GM23248 (cell line): ENCODE measurements at regions not wholly inside any gene's neighbourhood (a gene's known extent, or its start where the extent isn't known, plus 50 kb on each side); places are given as distances from the start of the nearest gene placed in this dataset.

ENCODE experiments used
- DNase-seq: peaks from one replicate; pipeline ENCODE4 v3.0.0-alpha.2; 2015
- H2AFZ ChIP-seq: fragments of 200-600 bp; sonication (generic); 2 replicates; pipeline ENCODE4 v1.6.1; 2016; ENCODE audit warnings: antibody characterized with exemption
- H3F3A ChIP-seq: fragments of 200-600 bp; sonication (generic); 2 replicates; pipeline ENCODE4 v1.6.1; 2016; ENCODE audit warnings: mild to moderate bottlenecking, antibody characterized with exemption, mixed run types; ENCODE audit not compliant: insufficient read depth
- H3K27ac ChIP-seq: fragments of 200-600 bp; sonication (generic); 2 replicates; pipeline ENCODE4 v1.5.1; 2016; ENCODE audit warnings: mild to moderate bottlenecking
- H3K27me3 ChIP-seq: fragments of 200-600 bp; sonication (generic); replicated peaks from 2 replicates; pipeline ENCODE4 v1.6.1; 2016; ENCODE audit warnings: mild to moderate bottlenecking; ENCODE audit not compliant: insufficient read depth
- H3K36me3 ChIP-seq: fragments of 200-600 bp; sonication (generic); 2 replicates; pipeline ENCODE4 v1.6.1; 2016; ENCODE audit warnings: low read depth, mild to moderate bottlenecking
- H3K4me1 ChIP-seq: fragments of 200-600 bp; sonication (generic); 2 replicates; pipeline ENCODE4 v1.6.1; 2016; ENCODE audit warnings: mild to moderate bottlenecking; ENCODE audit not compliant: insufficient read depth
- H3K4me2 ChIP-seq: fragments of 200-600 bp; sonication (generic); one replicate; pipeline ENCODE4 v1.6.1; 2016; ENCODE audit warnings: mild to moderate bottlenecking; ENCODE audit not compliant: unreplicated experiment
- H3K4me3 ChIP-seq: fragments of 200-600 bp; sonication (generic); 2 replicates; pipeline ENCODE4 v1.5.1; 2016; ENCODE audit warnings: mild to moderate bottlenecking
- H3K79me2 ChIP-seq: fragments of 200-600 bp; sonication (generic); 2 replicates; pipeline ENCODE4 v1.6.1; 2016; ENCODE audit warnings: mild to moderate bottlenecking; ENCODE audit not compliant: insufficient read depth
- H3K9ac ChIP-seq: fragments of 200-600 bp; sonication (generic); 2 replicates; pipeline ENCODE4 v1.6.1; 2016; ENCODE audit warnings: mild to moderate bottlenecking
- H3K9me2 ChIP-seq: fragments of 200-600 bp; sonication (generic); 2 replicates; pipeline ENCODE4 v1.6.1; 2016; ENCODE audit warnings: mixed run types, mild to moderate bottlenecking, moderate library complexity; ENCODE audit not compliant: insufficient read depth
- H3K9me3 ChIP-seq: fragments of 200-600 bp; sonication (generic); one replicate; pipeline ENCODE4 v1.6.1; 2017; ENCODE audit warnings: low read depth
- H4K20me1 ChIP-seq: fragments of 200-600 bp; sonication (generic); 2 replicates; pipeline ENCODE4 v1.6.0; 2016; ENCODE audit not compliant: insufficient read depth
- EZH2 ChIP-seq: fragments of 200-600 bp; sonication (generic); IDR thresholded peaks from 2 replicates; pipeline ENCODE4 v1.6.1; 2018; ENCODE audit warnings: antibody characterized with exemption, mild to moderate bottlenecking; ENCODE audit not compliant: insufficient read depth, poor library complexity, severe bottlenecking
- EZH2phosphoT487 ChIP-seq: fragments of 200-600 bp; sonication (generic); IDR thresholded peaks from 2 replicates; pipeline ENCODE4 v1.6.1; 2018; ENCODE audit warnings: antibody characterized with exemption, moderate library complexity, mild to moderate bottlenecking, low read depth; ENCODE audit not compliant: insufficient read depth
- WGBS, 2 experiments: methylation state at CpG; one replicate each; pipeline ENCODE4 v1.1.6; 2015 to 2017; ENCODE audit warnings: low lambda C conversion rate in 2 of 2, low coverage in 1 of 2; ENCODE audit errors: missing lambda C conversion rate in 2 of 2; 5-methylcytosine and 5-hydroxymethylcytosine counted together
- in situ Hi-C: fragments of 300-500 bp; cut with MboI; formaldehyde crosslinking; loops from 2 replicates; pipeline ENCODE4 v1.15.0; 2020

DNA sequence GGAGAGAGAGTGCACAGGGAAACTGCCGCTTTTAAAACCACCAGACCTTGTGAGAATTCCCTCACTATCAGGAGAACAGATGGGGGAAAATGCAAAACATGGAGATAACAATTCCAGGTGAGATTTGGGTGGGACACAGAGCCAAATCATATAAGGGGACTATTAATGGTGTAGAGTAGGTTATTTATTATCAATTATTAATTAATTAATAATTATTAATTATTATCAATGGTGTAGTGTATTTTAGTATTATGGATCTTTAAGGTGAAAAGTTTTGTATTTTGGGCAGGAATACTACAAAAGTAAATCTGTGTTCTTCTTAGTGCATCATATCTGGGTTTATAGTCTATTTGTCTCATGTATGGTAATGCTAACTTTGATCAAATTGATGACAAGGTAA, 377.7 kb upstream of the KCND2 start:
- no peak for DNase-seq

GRCh38 chr7:119896386-119896785, 376.6 kb upstream of the KCND2 start:
- in situ Hi-C loops: no loop called here
- H3K4me2 ChIP-seq: no peak overlapping the region
- TF ChIP-seq EZH2 (no peak), EZH2phosphoT487 (no peak)
- no peaks in the 10 kb centered on the region for H3K4me1 ChIP-seq
- no peak overlapping the region for H3K9ac ChIP-seq
- no peaks in the 10 kb centered on the region for H3K9me3 ChIP-seq
- no peaks in the 10 kb centered on the region for H3K79me2 ChIP-seq
- DNase-seq: no peak
- no peak overlapping the region for H2AFZ ChIP-seq
- H3K27me3 ChIP-seq: no peaks in the 10 kb centered on the region
- no peaks in the 10 kb centered on the region; the same call in 1 of the 2 replicates for H4K20me1 ChIP-seq
- no peaks in the 10 kb centered on the region for H3F3A ChIP-seq
- no peak overlapping the region for H3K4me3 ChIP-seq
- no peaks in the 10 kb centered on the region for H3K9me2 ChIP-seq
- H3K36me3 ChIP-seq: no peaks in the 10 kb centered on the region
- no peak overlapping the region for H3K27ac ChIP-seq

More for the DNA sequence above, 377.7 kb upstream of the KCND2 start:
- no peaks in the 10 kb centered on the region for H3F3A ChIP-seq
- no peak overlapping the region for H2AFZ ChIP-seq
- H3K9me2 ChIP-seq: no peaks in the 10 kb centered on the region
- H3K79me2 ChIP-seq: no peaks in the 10 kb centered on the region
- H3K9ac ChIP-seq: no peak overlapping the region
- 41 to 60% methylated on average over 1 of the region's 1 CpG for WGBS, 2 experiments
- in situ Hi-C loops: no loop called here
- H3K36me3 ChIP-seq: no peaks in the 10 kb centered on the region
- no peaks in the 10 kb centered on the region for H3K9me3 ChIP-seq
- no peaks in the 10 kb centered on the region; the same call in 1 of the 2 replicates for H4K20me1 ChIP-seq
- no peaks in the 10 kb centered on the region for H3K4me1 ChIP-seq
- TF ChIP-seq EZH2 (no peak), EZH2phosphoT487 (no peak)
- no peaks in the 10 kb centered on the region for H3K27me3 ChIP-seq
- H3K4me3 ChIP-seq: no peak overlapping the region
- no peak overlapping the region for H3K4me2 ChIP-seq
- H3K27ac ChIP-seq: no peak overlapping the region

GRCh38 chr7:119900996-119901672, 371.8 kb upstream of the KCND2 start:
- TF ChIP-seq EZH2 (no peak), EZH2phosphoT487 (no peak)
- no peak overlapping the region for H3K4me2 ChIP-seq
- H4K20me1 ChIP-seq: no peaks in the 10 kb centered on the region; the same call in 1 of the 2 replicates
- H3K4me3 ChIP-seq: no peak overlapping the region
- H2AFZ ChIP-seq: no peak overlapping the region
- H3K27ac ChIP-seq: no peak overlapping the region
- 45 to 53% methylated on average over 5 of the region's 5 CpGs for WGBS, 2 experiments
- H3K9me3 ChIP-seq: no peaks in the 10 kb centered on the region
- no peaks in the 10 kb centered on the region for H3F3A ChIP-seq
- H3K9ac ChIP-seq: no peak overlapping the region
- H3K36me3 ChIP-seq: no peaks in the 10 kb centered on the region
- DNase-seq: no peak
- no peaks in the 10 kb centered on the region for H3K27me3 ChIP-seq
- in situ Hi-C loops: no loop called here
- no peaks in the 10 kb centered on the region for H3K4me1 ChIP-seq
- H3K79me2 ChIP-seq: no peaks in the 10 kb centered on the region
- no peaks in the 10 kb centered on the region for H3K9me2 ChIP-seq

GRCh38 chr7:119903085-119903484, 369.9 kb upstream of the KCND2 start:
- 4 to 5% methylated on average over 2 of the region's 2 CpGs for WGBS, 2 experiments
- Histone ChIP-seq H3K79me2 (no peaks in the 10 kb centered on the region), H3K36me3 (no peaks in the 10 kb centered on the region), H2AFZ (no peak overlapping the region), H3K4me1 (no peaks in the 10 kb centered on the region), H3F3A (no peaks in the 10 kb centered on the region), H3K9me3 (no peaks in the 10 kb centered on the region), H4K20me1 (no peaks in the 10 kb centered on the region), H3K9me2 (no peaks in the 10 kb centered on the region), H3K4me2 (no peak overlapping the region), H3K27ac (no peak overlapping the region), H3K27me3 (no peaks in the 10 kb centered on the region), H3K4me3 (no peak overlapping the region), H3K9ac (no peak overlapping the region)
- no peak for DNase-seq
- TF ChIP-seq EZH2phosphoT487 (no peak), EZH2 (no peak)
- in situ Hi-C loops: no loop called here

DNA sequence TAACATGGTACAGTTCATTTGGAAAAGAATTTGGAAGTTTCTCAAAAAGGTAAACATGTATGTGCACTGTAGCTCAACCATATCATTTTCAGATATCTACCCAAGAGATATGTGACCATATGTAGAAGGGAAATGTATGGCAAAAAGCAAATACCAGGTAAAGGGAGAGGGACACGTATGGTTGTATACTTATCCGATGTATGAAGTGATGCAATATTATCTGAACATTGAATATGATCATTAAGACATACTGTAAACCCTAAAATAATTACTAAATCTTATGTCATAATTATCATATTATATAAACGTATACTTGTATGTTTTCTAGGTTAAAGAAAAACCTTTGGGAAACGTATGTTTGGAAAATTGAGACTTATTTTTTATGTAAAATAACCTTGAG, 367.5 kb upstream of the KCND2 start:
- 42 to 49% methylated on average over 4 of the region's 4 CpGs for WGBS, 2 experiments
- in situ Hi-C loops: no loop called here
- no peaks in the 10 kb centered on the region for H3F3A ChIP-seq

More for the DNA sequence above, 367.5 kb upstream of the KCND2 start:
- no peaks in the 10 kb centered on the region for H3K4me1 ChIP-seq
- H4K20me1 ChIP-seq: no peaks in the 10 kb centered on the region
- H3K9ac ChIP-seq: no peak overlapping the region
- H3K9me2 ChIP-seq: no peaks in the 10 kb centered on the region
- H2AFZ ChIP-seq: no peak overlapping the region
- no peak overlapping the region for H3K4me2 ChIP-seq
- H3K9me3 ChIP-seq: no peaks in the 10 kb centered on the region
- no peak overlapping the region for H3K4me3 ChIP-seq
- H3K27me3 ChIP-seq: no peaks in the 10 kb centered on the region
- no peak overlapping the region for H3K27ac ChIP-seq
- no peaks in the 10 kb centered on the region for H3K36me3 ChIP-seq
- TF ChIP-seq EZH2phosphoT487: no peak
- no peak for TF ChIP-seq EZH2
- no peaks in the 10 kb centered on the region for H3K79me2 ChIP-seq
- no peak for DNase-seq
